Brain microvascular endothelial cell (primary cell): ENCODE measurements at regions not wholly inside any gene's neighbourhood (a gene's known extent, or its start where the extent isn't known, plus 50 kb on each side); places are given as distances from the start of the nearest gene placed in this dataset.
A peak's percentile ranks its signal among the peaks of the same experiment; 100 is the strongest.

ENCODE experiments used
- DNase-seq: peaks from one replicate; pipeline ENCODE4 v3.0.0-alpha.2; 2020
- H3K27ac ChIP-seq: fragments of 250-450 bp; sonication (Bioruptor Pico); 2 replicates; pipeline ENCODE4 v1.5.1; 2020; ENCODE audit warnings: mild to moderate bottlenecking, moderate library complexity
- H3K27me3 ChIP-seq: fragments of 250-450 bp; sonication (Bioruptor Pico); replicated peaks from 2 replicates; pipeline ENCODE4 v1.5.1; 2020; ENCODE audit warnings: mild to moderate bottlenecking
- H3K36me3 ChIP-seq: fragments of 250-450 bp; sonication (Bioruptor Pico); replicated peaks from 2 replicates; pipeline ENCODE4 v1.5.1; 2020; ENCODE audit warnings: mild to moderate bottlenecking
- H3K4me3 ChIP-seq: 2 replicates; pipeline ENCODE4 v1.5.1; 2011; ENCODE audit warnings: low read depth, mild to moderate bottlenecking, control low read depth, low read length, moderate library complexity
- in situ Hi-C: cut with HindIII; loops from 2 replicates; pipeline ENCODE4 v1.10.0; 2017; ENCODE audit warnings: low sequenced_read_pairs, low pct_ligation_motif_present
- TF ChIP-seq, protein P1 (sequence below): IDR thresholded peaks from 2 replicates; pipeline ENCODE4 v1.5.1; 2011; ENCODE audit warnings: low read depth, mild to moderate bottlenecking, moderate library complexity, low read length, control low read depth, inconsistent platforms; ENCODE audit errors: missing control alignments

DNA sequence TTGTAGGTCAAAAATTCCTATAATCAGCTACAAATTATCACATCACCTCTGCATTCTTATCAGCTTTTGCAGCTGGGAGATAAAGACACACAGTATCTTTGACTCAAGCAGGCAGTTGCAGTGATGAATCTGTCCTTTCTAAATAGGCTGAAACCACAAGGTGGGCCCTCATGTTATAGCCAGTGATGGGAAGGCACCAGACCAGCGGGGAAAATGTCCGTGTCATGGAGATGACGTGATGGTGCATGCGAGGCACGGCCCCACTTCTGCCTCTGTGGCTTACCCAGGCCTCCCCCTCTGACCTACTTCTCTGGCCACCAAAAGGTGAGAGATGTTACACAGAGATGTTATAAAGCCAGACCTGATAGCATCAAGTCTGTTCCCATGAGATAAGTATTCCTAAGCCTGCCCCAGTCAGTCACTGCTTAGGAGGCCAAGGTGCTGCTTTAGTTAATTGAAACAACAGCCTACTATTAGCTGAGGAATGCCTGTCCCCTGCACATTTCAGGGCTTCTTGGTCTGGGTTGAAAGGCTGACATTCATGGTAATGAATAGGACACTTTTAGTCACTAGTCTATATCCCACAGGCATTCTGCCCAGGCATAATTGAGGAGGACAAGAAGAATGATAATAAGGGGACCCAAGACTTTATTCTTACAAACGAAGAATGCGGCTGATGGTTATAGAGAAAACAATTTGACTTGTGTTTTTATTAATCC lies 327.9 kb downstream of the LPIN1 start:
- DNase-seq: no peak
- TF ChIP-seq, protein P1, sequence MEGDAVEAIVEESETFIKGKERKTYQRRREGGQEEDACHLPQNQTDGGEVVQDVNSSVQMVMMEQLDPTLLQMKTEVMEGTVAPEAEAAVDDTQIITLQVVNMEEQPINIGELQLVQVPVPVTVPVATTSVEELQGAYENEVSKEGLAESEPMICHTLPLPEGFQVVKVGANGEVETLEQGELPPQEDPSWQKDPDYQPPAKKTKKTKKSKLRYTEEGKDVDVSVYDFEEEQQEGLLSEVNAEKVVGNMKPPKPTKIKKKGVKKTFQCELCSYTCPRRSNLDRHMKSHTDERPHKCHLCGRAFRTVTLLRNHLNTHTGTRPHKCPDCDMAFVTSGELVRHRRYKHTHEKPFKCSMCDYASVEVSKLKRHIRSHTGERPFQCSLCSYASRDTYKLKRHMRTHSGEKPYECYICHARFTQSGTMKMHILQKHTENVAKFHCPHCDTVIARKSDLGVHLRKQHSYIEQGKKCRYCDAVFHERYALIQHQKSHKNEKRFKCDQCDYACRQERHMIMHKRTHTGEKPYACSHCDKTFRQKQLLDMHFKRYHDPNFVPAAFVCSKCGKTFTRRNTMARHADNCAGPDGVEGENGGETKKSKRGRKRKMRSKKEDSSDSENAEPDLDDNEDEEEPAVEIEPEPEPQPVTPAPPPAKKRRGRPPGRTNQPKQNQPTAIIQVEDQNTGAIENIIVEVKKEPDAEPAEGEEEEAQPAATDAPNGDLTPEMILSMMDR: no peak
- in situ Hi-C loops: no loop called here
- no peak overlapping the region for H3K27ac ChIP-seq
- no peaks in the 10 kb centered on the region for H3K36me3 ChIP-seq
- H3K4me3 ChIP-seq: no peak overlapping the region
- no peaks in the 10 kb centered on the region for H3K27me3 ChIP-seq

DNA sequence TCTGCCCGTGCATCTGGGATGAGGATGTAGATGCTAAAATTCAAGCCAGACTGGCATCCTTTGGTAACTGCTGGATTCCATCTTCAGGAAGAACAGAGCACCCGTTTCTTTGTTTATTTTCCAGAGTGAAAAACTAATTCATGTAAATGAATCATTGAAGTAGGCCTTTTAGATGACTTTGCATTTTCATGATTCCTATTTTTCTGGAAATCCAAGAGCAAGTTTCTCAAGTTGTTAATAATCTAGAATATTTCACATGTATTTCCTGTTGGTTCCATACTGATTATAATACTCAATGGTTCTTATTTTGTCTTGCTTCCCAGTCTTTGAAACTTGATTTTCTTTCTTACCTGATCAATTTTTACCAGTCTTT lies 328.4 kb downstream of the LPIN1 start:
- in situ Hi-C loops: no loop called here
- Histone ChIP-seq H3K27me3 (no peaks in the 10 kb centered on the region), H3K27ac (no peak overlapping the region), H3K4me3 (no peak overlapping the region), H3K36me3 (no peaks in the 10 kb centered on the region)
- TF ChIP-seq, protein P1: no peak
- DNase-seq: no peak

DNA sequence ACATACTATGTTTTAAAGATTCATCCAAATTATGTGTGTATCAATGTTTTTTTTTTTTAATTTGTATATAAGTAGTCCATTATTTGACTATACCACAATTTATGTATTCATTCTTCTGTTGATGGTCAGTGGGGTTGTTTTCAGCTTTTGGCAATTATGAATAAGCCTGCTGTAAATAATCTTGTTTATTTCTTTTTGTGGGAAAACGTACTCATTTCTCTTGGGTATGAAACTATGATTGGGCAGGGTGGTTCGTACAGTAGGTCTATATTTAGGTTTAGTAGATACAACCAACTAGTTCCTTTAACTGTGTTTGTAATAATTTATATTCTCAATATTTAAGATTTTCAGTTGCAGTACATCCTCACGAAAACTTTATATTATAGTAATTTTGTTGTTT lies 329.2 kb downstream of the LPIN1 start:
- Histone ChIP-seq H3K27ac (no peak overlapping the region), H3K36me3 (no peaks in the 10 kb centered on the region), H3K27me3 (no peaks in the 10 kb centered on the region), H3K4me3 (no peak overlapping the region)
- TF ChIP-seq, protein P1: no peak
- in situ Hi-C loops: no loop called here
- DNase-seq: no peak

DNA sequence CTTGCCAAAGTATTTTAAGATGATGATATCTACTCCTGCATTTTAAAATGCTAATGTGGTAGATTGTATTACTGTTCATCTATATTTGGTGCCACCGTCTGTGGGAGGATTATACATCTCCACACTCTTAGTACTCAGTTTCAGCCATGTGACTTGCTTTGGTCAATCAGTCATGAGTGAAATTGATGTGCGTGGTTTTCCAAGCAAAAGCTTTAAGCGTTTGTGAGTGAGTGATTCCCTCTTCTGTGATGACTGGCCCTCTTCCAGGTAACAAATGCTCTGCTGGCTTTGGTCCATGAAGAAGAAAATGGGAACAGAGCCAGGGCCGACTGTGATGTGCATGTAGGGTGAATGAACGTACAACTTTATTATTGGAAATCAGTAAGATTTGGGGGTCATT lies 330.4 kb downstream of the LPIN1 start:
- Histone ChIP-seq H3K36me3 (no peaks in the 10 kb centered on the region), H3K4me3 (no peak overlapping the region), H3K27ac (no peak overlapping the region), H3K27me3 (no peaks in the 10 kb centered on the region)
- in situ Hi-C loops: no loop called here
- TF ChIP-seq, protein P1: no peak
- peak; percentile 28 for DNase-seq

DNA sequence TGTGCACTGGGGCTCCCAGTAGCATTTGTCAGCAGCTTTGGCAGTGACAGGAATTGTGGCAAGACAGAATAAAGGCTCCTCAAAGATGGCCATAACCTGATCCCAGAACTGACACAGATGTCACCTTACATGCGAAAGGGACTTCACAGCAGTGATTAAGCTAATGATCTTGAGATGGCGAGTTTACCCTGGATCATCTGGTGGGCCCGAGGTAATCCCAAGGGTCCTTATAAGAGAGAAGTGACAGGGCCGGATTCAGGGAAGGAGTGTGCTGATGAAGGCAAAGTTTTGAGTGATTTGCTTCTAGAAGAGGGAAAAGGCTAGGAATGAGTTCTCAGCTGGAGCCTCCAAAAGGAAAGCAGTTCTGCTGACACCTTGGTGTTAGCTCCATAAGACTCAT lies 333.9 kb downstream of the LPIN1 start:
- in situ Hi-C loops: no loop called here
- TF ChIP-seq, protein P1: no peak
- no peak for DNase-seq
- Histone ChIP-seq H3K36me3 (no peaks in the 10 kb centered on the region), H3K27me3 (no peaks in the 10 kb centered on the region), H3K4me3 (no peak overlapping the region), H3K27ac (no peak overlapping the region)

DNA sequence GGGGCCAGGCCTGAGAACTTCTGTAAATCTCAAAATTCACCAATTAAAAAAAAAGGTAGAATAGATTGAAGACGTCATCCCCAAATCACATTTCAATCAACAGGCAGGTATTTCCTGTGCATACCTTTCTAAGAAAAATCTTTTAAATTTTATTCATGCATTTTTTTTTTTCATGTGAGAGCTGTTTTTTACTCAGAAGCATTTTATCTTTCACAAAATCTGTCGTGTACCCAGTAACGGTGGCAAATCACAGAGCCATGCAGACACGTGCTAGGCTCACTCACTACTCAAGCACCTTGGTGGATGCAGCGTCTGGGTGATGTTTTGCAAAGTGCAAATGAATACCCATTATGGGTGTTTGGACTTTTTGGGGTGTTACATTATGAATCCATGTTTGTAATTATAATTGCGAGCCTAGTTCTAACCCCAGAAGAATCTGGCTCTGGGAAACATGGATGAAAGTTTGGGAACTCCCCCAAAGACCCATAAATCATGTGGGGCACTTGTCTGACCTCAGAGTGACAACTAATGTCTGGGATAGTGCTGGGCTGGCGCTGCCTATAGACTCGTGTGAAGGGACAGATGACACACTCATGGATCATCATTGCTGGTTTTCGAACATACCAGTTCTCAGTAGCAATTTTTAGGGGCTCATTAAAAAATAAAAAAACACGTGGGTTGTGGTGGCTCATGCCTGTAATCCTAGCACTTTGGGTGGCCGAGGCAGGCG lies 335.2 kb downstream of the LPIN1 start:
- no peak for DNase-seq
- H3K27me3 ChIP-seq: no peaks in the 10 kb centered on the region
- in situ Hi-C loops: no loop called here
- no peaks in the 10 kb centered on the region for H3K36me3 ChIP-seq
- TF ChIP-seq, protein P1: no peak
- H3K27ac ChIP-seq: no peak overlapping the region
- H3K4me3 ChIP-seq: no peak overlapping the region
